ENCODE measurements at regions not wholly inside any gene's neighbourhood (a gene's known extent, or its start where the extent isn't known, plus 50 kb on each side); places are given as distances from the start of the nearest gene placed in this dataset.

DNA sequence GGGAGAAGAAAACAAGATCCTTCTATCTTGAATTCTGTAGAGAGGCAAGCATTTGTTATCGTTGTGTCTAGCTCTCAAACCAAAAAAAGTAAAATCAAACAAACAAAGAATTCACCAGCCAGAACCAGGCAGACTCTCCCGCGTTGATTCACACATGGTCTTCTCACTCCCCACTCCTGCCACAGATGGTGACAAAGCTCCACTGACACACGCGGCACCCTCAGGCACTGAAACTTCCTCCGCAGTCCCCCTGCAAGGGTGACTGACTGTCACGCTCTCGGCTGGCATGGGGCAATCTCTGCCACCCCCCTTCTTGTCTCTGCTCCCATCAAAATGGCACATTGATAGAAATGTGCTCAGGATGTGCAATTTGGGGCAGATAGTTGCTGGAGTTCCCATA lies 304.9 kb downstream of the DHX15 start:
- DNase-seq: no peak

DNA sequence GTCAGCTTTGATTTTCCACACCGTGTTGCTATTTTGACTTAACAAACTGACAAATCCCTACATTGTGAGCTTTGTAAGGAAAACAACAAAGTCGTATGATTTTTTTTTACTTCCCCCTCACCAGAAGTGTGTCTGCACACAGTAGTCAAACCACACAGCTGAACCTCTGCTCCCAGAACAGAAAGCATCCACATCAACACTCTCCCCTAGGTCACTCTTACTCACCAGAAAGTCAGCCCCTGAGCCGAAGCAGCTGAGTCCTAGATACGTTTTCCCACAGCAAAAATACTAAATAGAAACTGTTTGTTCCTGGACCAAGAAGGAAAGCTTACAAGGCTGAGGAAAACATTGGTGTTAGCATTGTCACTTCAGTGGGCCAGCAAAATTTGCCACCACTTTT lies 305.7 kb downstream of the DHX15 start:
- no peak for DNase-seq

DNA sequence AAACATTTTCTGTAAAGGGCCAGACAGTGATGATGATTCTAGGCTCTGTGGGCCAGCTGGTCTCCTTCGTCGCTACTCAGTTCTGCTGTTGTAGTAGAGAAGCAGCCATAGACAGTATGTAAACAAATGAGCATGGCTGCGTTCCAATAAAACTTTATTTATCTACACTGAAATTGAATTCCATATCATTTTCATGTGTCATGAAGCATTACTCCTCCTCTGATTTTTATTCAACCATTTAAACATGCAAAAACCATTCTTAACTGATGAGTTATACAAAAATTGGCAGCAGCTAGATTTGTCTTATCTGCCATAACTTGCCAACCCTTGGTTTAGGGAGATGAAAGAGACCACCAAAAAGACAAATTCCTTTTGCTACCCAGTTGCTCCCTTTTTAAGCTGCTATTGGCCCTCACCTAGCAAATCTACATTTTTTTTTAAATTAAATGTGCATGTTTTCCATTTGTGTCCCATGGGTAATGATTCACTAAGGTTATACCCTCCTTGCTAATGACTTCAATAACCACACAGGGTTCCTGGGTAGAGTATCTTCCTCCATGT lies 309.9 kb downstream of the DHX15 start:
- no peak for DNase-seq

DNA sequence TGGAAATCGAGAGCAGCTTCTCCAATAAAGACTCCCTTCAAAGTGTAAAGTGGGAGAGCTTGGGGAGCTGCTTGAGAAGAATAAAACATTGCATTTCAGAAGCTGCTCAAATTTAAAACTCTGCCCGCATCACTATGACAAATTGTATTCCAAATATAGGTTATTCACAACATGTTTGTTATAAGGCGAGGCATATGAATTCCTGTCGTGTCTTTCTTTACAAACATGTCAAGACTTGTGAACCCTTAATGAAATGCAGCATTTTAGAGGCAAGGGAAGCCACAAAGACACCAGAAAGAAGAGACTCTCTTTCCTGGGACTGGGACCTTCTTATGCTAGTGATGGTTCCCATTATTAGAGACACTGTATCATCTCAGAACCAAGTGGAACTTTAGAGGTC lies 311.2 kb downstream of the DHX15 start:
- no peak for DNase-seq

DNA sequence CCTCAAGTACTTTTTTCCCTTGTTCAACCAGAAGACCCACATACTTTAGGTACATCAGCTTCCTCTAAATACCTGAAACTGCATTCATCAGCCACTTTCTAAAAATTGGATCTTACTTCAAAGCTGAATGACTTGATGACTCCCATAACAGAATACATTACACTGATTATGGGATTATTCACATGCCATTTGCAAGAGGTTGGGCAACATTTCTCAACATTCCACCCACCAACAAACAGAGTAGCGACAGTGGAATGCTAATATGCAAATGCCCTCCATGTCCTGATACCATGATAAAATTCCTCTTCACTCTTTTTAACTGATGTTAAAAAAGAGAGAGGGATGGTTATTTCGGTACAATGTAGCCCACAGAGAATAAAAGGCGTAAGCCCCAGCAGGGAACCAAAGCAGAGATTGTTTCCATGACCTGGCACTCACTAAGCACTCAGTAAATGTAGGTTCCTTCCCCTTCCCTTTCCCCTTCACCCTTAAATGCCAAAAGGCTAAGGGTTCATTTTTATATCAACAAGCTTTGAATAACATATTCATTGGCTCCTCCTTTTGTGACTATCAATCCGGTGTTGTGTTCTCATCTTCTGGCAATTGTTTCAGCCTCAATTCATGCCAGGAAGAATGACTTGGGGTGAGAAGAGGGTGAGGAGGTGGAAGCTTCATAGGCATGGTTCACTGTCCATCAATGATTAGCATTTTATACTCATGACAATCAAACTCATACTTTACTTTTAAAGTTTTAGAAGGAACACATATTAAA lies 317.2 kb downstream of the DHX15 start:
- DNase-seq: no peak

DNA sequence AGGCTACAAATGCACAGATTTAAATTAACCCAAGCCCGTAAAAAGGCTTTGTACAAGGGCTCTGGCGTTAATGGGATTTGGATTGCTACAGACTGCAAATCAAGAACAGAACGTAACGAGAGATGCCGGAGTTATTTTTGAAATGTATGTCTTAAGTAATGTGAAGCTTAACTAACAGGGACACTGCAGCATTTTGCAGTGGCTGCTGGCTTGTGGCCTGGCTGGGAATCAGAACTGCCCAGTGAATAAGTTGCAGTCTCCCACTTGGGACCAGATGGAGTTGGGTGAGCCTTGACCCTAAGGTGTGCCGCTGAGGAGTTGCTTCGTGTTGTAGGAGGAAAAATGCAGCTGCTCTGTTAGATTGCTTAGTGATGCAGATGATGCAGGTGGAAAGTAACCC lies 318.4 kb downstream of the DHX15 start:
- no peak for DNase-seq

DNA sequence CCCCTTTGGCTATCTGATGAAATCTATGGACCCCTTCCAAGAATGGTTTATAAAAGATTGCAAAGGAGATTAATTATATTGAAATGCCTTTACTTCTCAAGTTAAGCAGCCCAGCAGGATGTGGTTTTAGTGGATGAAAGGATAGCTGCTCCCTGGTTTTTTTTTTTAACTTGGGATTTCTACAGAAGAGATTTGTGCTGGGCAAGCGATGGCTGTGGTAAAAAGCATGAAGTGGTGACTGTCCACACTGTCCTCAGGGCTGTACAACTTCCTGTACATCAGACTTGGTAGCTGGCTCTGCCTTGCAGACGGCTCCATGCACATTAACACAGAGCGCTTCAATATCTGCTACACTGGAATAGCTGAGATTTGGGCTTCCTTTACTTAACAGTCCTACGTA lies 321.7 kb downstream of the DHX15 start:
- no peak for DNase-seq

DNA sequence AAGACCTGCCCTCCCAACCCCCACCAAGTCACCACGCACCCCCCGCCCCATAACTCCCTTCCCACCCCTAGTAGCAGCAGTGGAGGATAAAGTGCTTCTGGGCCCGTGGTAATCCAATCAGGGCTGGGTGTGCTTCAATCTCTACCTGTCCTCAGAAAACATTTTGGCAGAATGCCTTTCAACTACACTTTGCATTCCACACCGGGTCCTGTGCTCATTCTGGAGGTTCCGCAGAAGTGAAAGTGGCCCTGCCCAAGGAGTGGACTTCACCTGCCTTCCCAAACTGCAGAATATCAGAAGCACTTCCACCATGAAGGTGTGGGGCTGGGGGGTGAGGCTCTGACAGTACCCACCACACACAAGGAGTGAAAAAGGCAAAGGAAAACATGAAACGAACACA lies 322.3 kb downstream of the DHX15 start:
- no peak for DNase-seq

DNA sequence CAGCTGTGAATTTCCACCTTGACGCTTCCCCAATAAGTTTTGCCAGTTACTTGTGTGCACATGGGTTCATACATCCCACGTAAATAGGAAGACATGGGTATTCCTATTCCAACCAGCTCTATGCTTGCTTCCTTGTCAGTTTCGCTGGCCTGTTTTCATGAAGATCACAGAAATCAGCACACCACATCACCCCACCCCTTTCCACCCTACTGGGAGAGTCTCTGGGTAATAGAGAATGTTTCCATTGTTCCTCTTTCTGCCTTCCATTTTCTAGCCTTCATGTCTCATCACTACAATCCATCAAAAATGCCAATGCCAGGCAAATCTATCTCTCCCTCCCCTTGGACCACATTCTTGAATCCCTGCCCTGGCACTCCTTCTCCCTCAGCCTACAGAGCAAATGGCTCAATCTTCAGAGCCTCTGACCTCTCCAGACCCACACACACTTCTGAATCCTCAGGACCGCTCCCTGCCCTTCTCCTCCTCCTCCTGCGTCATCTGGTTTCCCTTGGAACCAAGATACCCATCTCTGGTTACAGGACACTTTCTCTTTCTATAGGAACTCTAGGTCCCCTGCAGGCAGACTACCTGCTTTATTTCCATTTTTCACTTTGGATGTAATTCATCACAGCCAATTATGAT lies 323.3 kb downstream of the DHX15 start:
- DNase-seq: no peak

DNA sequence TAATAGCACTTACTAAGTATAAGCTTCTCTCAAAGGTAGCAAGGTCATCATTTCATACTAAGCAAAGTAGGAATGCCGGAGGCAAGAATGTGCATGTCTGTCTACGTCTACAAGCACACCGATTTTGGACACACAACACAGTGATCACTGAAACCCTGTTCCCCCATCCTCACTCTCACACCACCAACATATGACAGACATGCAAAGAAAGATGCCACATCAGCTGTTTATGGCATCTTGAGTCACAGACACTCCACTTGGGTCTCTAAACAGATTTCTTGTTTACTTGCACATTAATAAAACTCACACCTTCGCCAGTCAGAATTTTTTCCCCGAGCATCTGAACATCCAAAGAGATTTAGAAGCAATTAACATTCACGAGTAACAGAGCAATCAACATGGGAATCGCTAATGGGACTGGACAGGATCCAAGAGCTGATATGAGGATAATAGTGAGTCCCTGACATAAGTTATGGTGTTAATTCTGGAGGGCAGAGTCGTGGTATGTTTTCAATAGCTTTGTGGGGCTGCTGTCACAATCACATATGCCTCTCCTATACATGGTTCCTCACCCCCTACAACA lies 324.1 kb downstream of the DHX15 start:
- DNase-seq: no peak

DNA sequence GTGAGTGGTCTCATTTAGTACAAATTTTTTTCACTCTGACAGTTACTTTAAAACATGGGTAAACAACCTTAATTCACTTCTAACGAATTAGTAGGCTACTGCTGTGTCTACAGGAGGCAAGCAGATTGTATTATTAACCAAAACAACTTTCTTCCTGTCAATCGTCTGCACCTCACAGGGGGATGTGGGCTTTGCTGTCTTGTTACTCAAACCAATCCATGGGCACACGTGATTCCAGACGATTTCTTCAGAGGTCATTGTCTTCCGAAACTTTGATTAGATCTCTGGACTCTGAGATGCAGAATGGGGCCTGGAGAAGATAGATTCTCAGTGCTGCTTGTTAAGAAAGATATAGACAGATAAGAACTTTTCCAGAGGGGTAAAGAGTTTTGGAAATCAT lies 327.8 kb downstream of the DHX15 start:
- DNase-seq: no peak

DNA sequence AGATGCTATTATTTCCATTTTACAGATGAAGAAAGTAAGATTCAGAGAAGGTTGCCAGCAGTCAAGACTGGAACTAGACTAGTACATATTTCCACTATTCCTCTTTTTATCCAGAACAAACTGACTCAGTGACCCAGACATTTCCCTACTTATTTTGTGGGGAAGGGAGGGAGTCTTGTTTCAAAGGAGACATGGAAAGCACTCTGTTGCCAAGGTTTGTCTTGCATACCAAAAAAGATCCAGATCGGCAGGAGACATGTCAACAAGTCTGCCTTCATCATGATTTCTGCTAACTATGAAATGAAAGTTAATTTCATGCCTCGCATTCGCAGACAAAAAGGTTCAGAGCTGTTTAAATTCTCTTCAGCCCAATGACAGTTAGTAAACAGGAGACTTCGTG lies 328.3 kb downstream of the DHX15 start:
- no peak for DNase-seq

DNA sequence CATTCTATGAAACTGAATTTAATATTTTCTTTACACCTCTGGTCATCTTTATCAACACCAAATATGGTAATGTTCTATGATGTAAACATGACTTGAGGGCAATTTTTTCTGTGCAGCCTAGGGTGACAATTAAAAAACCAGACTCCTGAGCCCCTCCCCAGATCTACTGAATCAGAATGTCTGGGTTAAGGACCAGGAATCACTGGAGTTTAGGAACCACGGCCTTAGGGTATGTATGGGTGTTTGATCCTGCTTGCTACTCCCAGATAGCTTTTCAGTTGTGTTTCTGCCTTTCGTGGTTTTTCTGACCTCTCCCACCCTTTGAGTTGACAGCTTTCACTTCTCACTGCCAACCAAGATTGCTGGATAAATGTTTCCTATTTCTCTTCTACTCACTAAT lies 332.2 kb downstream of the DHX15 start:
- DNase-seq: no peak

DNA sequence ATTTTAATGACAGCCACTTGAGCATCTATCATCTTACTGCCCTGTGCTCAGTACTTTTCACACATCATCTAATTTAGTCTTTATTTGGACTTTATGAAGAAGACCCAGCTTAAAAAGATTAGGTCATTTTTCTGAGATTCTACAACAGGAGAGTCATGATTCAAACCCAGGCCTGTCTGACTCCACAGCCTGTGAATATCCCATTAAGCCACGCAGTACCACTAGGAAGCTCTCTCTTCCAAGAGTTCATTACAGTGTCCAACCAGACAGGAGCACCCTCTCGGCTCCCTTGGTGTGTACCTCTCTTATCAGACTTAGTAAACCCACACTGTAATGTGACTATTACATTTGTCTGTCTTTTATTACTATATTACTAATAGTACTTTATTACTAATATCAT lies 332.8 kb downstream of the DHX15 start:
- no peak for DNase-seq

DNA sequence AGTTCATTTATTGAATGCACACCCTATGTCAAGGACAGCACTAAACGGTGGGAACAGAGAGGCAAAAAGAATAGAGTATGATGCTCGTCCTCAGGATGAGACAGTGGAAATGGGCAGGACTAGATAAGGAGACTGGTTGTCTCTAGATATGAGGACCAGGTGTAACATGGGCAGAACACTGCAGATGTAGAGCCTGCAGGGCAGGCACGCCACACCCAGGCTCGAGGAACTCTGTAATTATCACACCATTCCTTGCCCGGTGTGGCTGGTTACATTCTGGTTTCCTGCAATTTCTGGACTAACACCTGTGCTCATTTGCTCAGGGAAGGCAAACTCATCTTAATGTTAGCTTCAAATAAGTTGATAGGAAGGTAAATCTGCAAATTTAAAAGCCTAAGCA lies 334.4 kb downstream of the DHX15 start:
- DNase-seq: no peak

DNA sequence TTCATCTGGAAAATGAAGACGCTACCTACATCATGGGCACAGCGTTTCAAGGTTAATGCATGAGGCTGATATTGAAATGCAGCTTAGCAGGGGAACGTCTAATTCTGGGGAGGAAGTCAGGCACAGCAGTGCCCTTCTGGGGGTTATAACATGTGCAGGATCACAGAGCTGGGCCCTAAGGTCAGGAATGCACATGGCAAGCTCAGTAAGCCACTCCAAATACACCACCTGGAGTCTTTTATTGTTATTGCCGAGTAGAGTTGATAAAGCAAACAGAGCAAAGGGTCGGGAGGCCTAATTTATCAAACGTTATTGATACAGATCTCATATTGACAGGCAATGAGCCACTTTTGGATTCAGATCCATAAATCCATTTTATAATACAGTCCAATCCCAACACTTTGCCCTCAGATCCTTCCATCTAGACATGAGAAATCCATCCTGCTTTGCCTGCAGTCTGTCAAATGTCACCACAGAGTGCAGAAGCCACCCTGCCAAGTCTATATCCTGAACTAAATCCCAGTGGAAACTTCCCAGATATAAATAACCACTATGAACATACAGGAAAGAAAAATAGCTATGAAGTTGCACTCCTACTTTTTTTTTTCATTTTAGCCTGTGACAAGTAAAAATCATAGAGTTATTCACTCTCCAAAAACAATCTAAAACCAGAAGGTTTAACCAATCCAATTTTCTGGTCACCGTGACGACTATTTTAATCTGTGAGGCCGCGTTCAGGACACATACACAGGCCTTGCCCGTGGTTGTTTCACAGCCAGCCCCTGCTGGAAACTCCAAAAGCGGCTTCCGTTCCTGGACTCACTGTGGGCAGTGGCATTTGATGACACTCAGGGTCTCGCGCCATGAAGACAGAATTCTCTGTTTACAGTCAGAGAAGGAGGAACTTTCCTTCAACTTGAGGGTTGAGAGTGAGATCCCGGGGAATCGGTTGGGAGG lies 335.4 kb downstream of the DHX15 start:
- no peak for DNase-seq

DNA sequence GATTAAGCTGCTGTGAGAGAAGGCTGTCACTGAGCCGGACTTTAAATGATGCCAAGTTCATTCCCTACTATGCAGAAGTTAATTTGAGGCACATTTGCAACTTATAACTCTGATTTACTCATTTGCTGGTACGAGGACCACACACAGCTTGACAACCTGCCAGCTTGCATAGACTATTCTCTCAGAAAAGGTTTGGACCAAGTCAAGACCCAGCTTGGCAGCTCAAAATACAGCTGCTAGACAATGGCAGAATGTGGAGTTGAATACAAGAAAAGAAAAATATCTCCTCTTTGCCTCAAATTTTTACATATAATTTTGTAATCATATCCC lies 338.9 kb downstream of the DHX15 start:
- no peak for DNase-seq

DNA sequence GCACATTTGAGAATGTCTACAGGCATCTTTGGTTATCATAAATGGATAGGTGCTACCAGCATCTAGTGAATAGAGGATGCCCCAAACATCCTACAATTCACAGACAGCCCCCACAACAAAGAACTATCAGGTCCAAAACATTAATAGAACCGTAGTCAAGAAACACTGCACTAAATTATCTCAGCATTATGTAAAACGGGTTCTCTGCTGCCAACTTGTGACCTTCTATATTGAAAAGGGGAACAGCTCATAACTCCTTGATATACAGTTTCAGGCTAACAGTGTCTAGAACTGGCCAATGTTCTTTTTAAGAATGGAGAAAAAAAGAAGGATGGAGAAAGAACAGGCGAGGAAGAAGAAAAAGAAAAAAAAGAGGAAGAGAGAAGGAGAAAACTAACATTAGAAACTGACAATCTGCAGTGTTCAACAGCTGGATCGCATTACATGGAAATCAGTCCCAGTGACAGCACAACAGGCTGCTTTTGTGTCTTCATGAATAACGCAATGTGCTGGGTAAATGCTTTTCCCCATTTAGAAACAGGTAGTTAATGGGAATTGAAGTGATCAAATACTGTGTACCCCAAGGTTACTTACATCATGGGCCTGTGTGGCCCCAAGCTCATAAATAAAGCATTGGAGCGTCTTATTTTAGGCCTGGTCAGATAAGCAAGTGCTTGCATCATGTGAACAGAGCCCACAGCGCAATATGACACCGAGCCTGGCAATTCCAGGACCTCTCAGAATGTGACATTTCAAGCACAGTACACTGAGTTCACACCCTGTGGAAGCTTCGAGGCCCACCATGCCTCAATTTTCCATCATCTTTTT lies 339.5 kb downstream of the DHX15 start:
- no peak for DNase-seq

DNA sequence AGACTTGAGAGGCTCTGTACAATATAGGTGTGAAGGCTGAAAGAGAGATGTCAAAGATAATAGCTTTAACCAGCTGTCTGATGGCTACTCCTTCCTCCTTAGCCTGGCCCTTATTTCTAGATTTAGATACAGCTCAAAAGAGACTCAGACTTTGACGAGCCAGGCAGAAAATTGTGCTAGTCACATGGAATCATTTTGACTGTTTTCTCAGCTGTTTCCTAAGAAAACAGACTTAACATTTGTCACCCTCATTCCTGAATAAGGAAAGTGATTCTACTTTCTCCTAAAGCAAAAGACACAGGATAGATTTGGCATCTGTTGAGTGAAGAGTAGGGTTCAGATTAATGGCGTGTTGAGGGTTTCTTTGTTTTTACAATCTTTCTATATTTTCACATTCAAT lies 340.7 kb downstream of the DHX15 start:
- no peak for DNase-seq

DNA sequence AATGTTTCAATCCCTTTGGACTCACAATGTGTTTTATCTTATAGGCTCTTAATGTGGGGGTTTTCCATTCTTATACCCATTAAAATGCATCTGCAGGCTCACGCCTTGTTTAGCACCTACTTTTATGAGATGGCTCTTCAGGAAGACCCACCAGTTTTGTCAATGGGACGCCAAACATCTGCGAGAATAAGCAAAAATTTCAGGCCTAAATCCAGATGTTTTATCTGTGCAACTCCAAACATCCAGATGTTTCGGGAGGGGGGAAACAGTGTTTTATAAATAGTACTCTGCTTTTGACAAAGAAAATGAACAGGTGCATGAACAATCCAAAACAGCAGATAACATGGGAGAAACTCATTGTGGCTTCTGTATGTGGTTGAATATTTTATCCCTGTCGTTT lies 342.8 kb downstream of the DHX15 start:
- DNase-seq: no peak

DNA sequence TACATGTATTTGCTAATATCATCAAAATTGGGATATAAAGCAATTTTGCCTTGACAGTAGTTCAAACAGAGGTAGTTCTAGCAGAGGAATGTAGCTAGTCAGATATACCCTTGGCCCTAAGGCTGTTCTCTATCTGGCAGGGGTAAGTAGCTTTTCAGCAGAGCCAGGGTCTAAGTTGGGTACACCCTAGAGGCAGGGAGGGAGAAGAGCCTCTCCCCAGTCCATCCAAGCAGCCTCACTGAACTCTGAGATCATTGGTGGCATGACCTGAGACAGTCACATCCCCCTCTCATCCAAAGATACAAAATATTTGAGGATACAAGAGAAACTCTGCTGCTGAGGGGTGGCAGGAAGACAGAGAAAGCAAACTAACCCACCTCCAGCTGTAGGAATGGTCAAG lies 343.7 kb downstream of the DHX15 start:
- no peak for DNase-seq

DNA sequence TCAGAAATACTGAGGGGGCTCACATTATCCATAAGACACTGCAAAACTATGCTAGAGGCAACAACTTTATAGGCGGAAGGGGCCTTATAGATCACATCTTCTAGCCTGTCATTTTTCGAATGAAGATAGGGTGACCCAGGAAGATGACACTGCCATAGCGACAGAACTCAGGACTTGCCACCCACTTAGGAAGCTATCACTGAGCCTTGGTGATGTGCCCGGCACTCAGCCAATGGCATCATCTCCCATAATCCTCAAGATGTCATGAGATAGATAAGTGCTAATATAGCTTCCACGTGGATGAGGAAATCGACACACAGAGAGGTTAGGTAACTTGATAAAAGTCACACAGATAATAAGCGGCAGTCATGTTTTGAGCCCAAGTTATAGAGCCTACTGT lies 346.6 kb downstream of the DHX15 start:
- DNase-seq: no peak
